Lung (tissue), 11 donors: ENCODE measurements at regions not wholly inside any gene's neighbourhood (a gene's known extent, or its start where the extent isn't known, plus 50 kb on each side); places are given as distances from the start of the nearest gene placed in this dataset.

Experiments used
- ATAC-seq: fragments of 200-7000 bp; cut with Tn5 transposase; one replicate; pipeline ENCODE4 v1.9.1; 2020; ENCODE audit warnings: moderate number of reproducible peaks; ENCODE audit not compliant: insufficient read depth, low FRiP score
- DNase-seq, 3 donors: peaks; one replicate each; pipeline ENCODE4 v3.0.0-alpha.2; 2013 to 2017
- H3K27ac ChIP-seq, 2 donors: one replicate each; pipeline ENCODE4 v1.5.1; 2013; ENCODE audit warnings: mild to moderate bottlenecking in 2 of 2, moderate library complexity in 2 of 2, control low read depth in 1 of 2, inconsistent platforms in 1 of 2, low read depth in 1 of 2, low read length in 1 of 2
- H3K27me3 ChIP-seq, 3 donors: one replicate each; pipeline ENCODE4 v1.5.1; 2013; ENCODE audit warnings: low read length in 2 of 3; ENCODE audit not compliant: control insufficient read depth in 3 of 3, insufficient read depth in 3 of 3
- H3K36me3 ChIP-seq, 4 donors: one replicate each; pipeline ENCODE4 v1.5.1; 2013; ENCODE audit warnings: low read length in 4 of 4, mild to moderate bottlenecking in 1 of 4, moderate library complexity in 1 of 4; ENCODE audit not compliant: control insufficient read depth in 4 of 4, insufficient read depth in 4 of 4
- H3K4me1 ChIP-seq, 5 donors: one replicate each; pipeline ENCODE4 v1.5.1; 2013; ENCODE audit warnings: low read length in 5 of 5, mild to moderate bottlenecking in 2 of 5, moderate library complexity in 1 of 5; ENCODE audit not compliant: control insufficient read depth in 5 of 5, insufficient read depth in 5 of 5
- H3K4me3 ChIP-seq: one replicate; pipeline ENCODE4 v1.5.1; 2013; ENCODE audit warnings: mild to moderate bottlenecking, control low read depth, moderate library complexity
- H3K9ac ChIP-seq, 2 donors: one replicate each; pipeline ENCODE4 v1.5.1; 2013; ENCODE audit warnings: low read length in 2 of 2, control low read depth in 1 of 2; ENCODE audit not compliant: insufficient read depth in 1 of 2
- H3K9me3 ChIP-seq, 4 donors: one replicate each; pipeline ENCODE4 v1.5.1; 2013; ENCODE audit warnings: low read length in 3 of 4, mild to moderate bottlenecking in 1 of 4, moderate library complexity in 1 of 4; ENCODE audit not compliant: control insufficient read depth in 4 of 4, insufficient read depth in 3 of 4
- CTCF ChIP-seq: IDR thresholded peaks from 2 replicates; pipeline ENCODE4 v1.5.1; 2012; ENCODE audit warnings: mild to moderate bottlenecking; ENCODE audit errors: control extremely low read depth, extremely low read depth
- WGBS, 2 donors: extraction: QIAGEN DNeasy Blood & Tissue Kit; methylation state at CpG; one replicate each; pipeline ENCODE4 v1.1.7; 2013; 5-methylcytosine and 5-hydroxymethylcytosine counted together
- donor health status: control.
- donor health status: control.
- donor health status: Bipolar disorder and iron deficiency.
- donor health status: healthy.
- donor health status: DM: yes; HTN: yes; CAD: no.

GRCh38 chr3:25000971-25001591 is 427.0 kb upstream of the RARB start:
- H3K27me3 ChIP-seq = no peaks in the 10 kb centered on the region
- ATAC-seq (peak; percentile 56), DNase-seq (peak; percentile 18 to 92 (median 92))
- no peaks in the 10 kb centered on the region for H3K9me3 ChIP-seq
- no peak for TF ChIP-seq CTCF
- H3K27ac ChIP-seq = no peak overlapping the region
- no peak overlapping the region for H3K4me3 ChIP-seq
- 65 to 91% methylated on average over 1 of the region's 1 CpG for WGBS, 2 donors
- H3K4me1 ChIP-seq = peaks cover 0 to 22% (median 16%) of the 10 kb centered on the region in 5 donors
- H3K36me3 ChIP-seq = no peaks in the 10 kb centered on the region
- no peak overlapping the region for H3K9ac ChIP-seq

GRCh38 chr3:25002052-25002451 is 426.0 kb upstream of the RARB start:
- DNase-seq (peak in 1 of 3 donors; percentile 8), ATAC-seq (no peak)
- TF ChIP-seq CTCF = no peak
- Histone ChIP-seq H3K36me3 (no peaks in the 10 kb centered on the region), H3K9ac (no peak overlapping the region), H3K27ac (no peak overlapping the region), H3K4me1 (peaks cover 0 to 22% (median 16%) of the 10 kb centered on the region in 5 donors), H3K9me3 (no peaks in the 10 kb centered on the region), H3K4me3 (no peak overlapping the region), H3K27me3 (no peaks in the 10 kb centered on the region)
- 24 to 26% methylated on average over 2 of the region's 2 CpGs for WGBS, 2 donors

GRCh38 chr3:25007974-25008658 is 419.9 kb upstream of the RARB start:
- ATAC-seq = peak; percentile 68

More at GRCh38 chr3:25007974-25008658, 419.9 kb upstream of the RARB start:
- Histone ChIP-seq H3K4me3 (no peak overlapping the region), H3K27ac (peak overlapping the region in 1 of 2 donors; percentile 21), H3K27me3 (no peaks in the 10 kb centered on the region), H3K36me3 (no peaks in the 10 kb centered on the region), H3K4me1 (peaks cover 0 to 4% (median 0%) of the 10 kb centered on the region in 5 donors), H3K9me3 (no peaks in the 10 kb centered on the region), H3K9ac (no peak overlapping the region)
- WGBS, 2 donors = 26 to 63% methylated on average over 2 of the region's 2 CpGs
- no peak for TF ChIP-seq CTCF
- peak in 2 of 3 donors; percentile 44 to 77 for DNase-seq
